LNCAP (cell line): ENCODE measurements at regions not wholly inside any gene's neighbourhood (a gene's known extent, or its start where the extent isn't known, plus 50 kb on each side); places are given as distances from the start of the nearest gene placed in this dataset.

ENCODE experiments used
- CTCF ChIP-seq: fragments of 450-650 bp; IDR thresholded peaks from 2 replicates; pipeline ENCODE4 v1.5.1; 2017; ENCODE audit warnings: mild to moderate bottlenecking

DNA sequence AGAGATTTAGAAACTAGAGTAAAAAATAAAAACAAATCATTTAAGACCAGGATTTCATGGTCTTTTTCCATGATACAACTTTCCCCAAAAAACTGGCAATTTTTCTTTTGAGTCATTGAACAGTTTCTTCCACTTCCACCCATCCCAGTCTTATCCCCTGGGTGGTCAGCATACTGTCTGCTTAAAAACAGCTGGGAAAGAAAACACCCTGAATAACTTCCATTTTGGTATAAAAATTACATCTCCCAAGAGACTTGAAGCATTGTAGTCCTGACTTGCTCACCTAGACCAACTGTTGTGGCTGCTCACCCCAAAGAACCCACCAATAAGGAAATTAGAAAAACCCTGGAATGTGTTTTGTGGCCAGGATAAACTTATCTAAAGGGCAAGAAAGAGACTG lies 731.3 kb downstream of the NR2F1-AS1 start:
- TF ChIP-seq CTCF = no peak

DNA sequence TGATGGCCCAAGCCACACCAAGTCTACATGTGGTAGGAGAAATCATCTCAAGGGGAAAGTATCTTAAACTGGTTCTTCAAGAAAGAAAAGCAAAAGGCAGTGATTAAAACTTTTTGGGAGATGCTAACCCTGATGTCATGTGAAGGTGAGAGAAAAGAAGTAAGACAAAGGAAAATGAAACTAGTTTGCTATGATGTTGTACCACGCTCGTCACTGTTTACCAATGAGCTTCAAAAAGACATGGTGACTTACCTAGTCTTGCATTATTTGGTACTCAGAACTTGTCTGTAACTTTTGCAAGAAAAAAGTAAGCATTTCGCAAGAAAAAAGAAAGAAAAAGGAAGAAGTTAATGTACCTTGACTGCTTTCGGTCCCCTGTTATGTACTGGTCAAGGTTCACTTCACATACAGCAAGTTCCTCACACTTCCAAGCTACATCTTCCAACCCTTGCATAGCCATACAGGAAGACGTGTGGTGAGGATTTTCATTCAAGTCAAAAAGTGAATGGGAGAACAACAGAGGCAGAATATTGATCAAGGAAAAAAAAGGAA lies 739.3 kb downstream of the NR2F1-AS1 start:
- no peak for TF ChIP-seq CTCF

DNA sequence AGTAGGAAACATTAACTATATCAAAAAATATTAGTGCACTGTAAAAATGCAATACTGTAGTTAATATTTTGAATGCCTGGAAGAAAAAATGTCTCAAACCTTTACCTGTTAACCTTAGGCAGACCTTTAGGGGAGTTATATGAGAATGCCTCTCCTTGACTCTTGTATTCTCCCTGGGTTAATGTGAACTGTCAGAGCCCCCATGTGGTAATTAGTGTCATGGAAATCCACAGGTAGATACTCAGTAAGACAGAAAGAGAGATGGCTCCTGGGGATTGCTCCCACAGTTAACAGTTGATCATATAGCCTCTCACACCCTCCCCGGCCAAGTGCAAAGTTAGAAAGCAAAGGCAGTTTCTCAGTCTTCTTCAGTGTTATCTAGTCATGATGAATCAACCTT lies 742.8 kb downstream of the NR2F1-AS1 start:
- TF ChIP-seq CTCF = peak; percentile 47

DNA sequence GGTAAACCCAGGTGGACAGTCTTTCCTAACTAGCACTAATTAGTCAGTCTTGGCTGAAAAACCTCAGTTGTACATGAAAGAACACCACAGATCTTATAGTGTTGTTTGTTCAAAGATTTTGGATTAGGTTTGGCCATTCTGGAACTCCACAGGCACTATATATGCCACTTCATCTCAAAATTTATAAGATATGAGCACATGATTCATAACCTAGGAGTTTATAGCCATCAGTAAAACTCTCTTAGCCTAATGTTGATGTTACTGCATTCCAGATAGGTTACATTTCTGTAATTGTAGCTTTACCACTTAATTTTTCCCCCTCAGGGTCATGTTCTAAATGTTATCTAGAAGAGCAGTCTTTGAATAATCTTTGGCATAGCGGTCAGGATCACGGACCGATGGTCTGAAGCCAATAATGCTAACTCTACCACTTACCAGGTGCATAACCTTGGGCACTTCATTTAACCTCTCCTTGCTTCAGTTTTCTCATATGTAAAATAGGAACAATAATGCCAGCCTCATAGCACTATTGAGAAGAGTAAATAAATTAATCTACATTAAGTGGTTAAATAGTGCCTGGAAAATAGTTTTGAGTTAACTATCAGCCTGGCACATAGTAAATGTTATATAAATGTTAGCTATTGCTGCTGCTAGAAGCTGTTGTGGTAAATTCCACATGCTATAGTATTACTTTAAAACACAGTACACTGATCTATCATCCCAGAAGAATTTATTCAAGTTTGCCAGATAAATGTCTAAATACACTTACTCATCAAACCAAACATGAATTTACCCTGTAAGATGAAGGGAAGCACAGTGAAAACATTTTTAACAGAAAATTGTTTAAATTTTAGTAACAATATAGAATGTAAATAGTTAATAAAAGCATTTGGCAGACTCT lies 743.9 kb downstream of the NR2F1-AS1 start:
- no peak for TF ChIP-seq CTCF

DNA sequence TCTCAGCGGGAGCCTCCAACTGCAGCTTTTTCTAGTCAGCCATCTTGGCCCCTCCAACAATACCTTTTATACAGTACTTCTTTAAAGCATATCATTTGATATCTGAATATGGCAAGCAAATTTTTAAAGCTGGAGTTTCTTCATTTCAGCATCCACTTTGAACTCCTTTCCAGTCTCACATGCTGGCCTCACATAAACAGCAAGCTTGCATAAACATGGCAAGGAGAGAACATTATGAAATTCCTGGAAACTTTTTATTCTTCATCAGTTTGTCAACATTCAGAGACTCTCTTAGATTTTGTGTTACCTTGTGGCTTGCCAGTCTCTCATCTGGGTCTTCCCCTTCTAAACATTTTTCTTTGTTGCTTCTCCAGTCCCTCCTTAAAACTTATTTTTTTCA lies 745.3 kb downstream of the NR2F1-AS1 start:
- TF ChIP-seq CTCF = no peak

DNA sequence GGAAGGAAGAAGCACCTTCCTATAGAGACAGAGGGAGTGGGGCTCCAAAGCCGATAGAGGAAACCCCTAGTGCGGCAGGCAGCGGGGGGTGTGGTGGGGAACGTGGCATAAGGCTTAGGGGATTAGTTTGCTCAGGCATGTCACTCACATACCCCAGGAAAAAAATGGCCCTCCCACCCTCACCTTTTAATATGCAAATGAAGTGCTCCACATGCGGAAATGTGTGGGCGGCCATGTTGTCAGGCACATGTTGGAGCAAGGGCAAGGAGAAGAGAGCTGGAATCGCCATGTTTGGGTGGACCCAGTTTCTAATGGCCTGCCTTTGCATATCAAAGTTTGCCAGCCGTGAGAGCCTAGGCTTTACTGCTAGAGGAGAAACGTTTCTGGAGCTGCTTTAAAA lies 758.8 kb downstream of the NR2F1-AS1 start:
- TF ChIP-seq CTCF = no peak

DNA sequence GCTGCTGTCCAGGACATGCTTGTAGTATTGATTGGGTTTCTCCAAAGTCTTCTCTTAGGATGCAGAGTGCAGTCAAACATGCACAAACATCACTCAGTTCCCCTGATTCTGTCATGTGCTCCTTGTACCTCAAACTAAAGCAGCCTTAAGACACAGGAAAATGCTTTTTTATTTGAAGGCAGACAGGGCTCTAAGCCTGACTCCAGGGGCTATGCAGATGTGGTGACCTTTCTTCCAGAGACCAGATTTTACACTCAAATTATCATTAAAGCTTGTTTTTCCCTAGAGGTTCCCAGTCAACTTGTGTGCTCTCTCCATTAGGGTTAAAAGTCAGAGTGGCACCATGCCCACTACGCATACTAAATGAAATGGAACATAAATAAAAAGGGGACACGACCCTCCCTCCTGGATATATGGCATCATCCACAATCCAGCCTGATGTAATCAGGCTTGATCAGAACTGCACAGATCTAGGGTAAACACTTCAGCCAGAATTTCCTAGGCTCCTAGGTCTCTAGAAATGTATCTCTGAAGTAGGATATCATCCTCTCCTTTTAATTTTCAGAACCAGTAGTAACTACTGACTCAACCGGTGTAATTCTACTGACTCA lies 771.1 kb downstream of the NR2F1-AS1 start:
- no peak for TF ChIP-seq CTCF
